OCI-LY1 (cell line): ENCODE measurements at regions not wholly inside any gene's neighbourhood (a gene's known extent, or its start where the extent isn't known, plus 50 kb on each side); places are given as distances from the start of the nearest gene placed in this dataset.

Experiments
- H2AFZ ChIP-seq: fragments of 200-600 bp; sonication (generic), shearing (Covaris generic); 2 replicates; pipeline ENCODE4 v1.6.0; 2014; ENCODE audit warnings: antibody characterized with exemption, mild to moderate bottlenecking, low read length
- H3F3A ChIP-seq: fragments of 200-600 bp; sonication (generic), shearing (Covaris generic); 2 replicates; pipeline ENCODE4 v1.6.0; 2014; ENCODE audit warnings: mild to moderate bottlenecking, antibody characterized with exemption, low read length, moderate library complexity; ENCODE audit not compliant: insufficient read depth
- H3K27ac ChIP-seq: fragments of 200-600 bp; sonication (generic); 2 replicates; pipeline ENCODE4 v1.5.1; 2014; ENCODE audit warnings: low read length, mixed run types, mild to moderate bottlenecking, low read depth; ENCODE audit not compliant: poor library complexity, severe bottlenecking
- H3K27me3 ChIP-seq: fragments of 200-600 bp; sonication (generic); 2 replicates; pipeline ENCODE4 v1.6.0; 2014; ENCODE audit warnings: antibody characterized with exemption, mild to moderate bottlenecking, low read length, moderate library complexity; ENCODE audit not compliant: insufficient read depth
- H3K36me3 ChIP-seq: fragments of 200-600 bp; sonication (generic); 2 replicates; pipeline ENCODE4 v1.6.1; 2014; ENCODE audit warnings: mild to moderate bottlenecking, antibody characterized with exemption, low read length, moderate library complexity, mixed read lengths; ENCODE audit not compliant: insufficient read depth
- H3K4me1 ChIP-seq: fragments of 200-600 bp; sonication (generic); 2 replicates; pipeline ENCODE4 v1.5.1; 2014; ENCODE audit warnings: mild to moderate bottlenecking, low read length, moderate library complexity; ENCODE audit not compliant: insufficient read depth, severe bottlenecking
- H3K4me2 ChIP-seq: fragments of 200-600 bp; sonication (generic), shearing (Covaris generic); 2 replicates; pipeline ENCODE4 v1.6.1; 2014; ENCODE audit warnings: low read length
- H3K4me3 ChIP-seq: fragments of 200-600 bp; sonication (generic); 2 replicates; pipeline ENCODE4 v1.5.1; 2014; ENCODE audit warnings: low read length, low read depth, mild to moderate bottlenecking, mixed read lengths; ENCODE audit not compliant: poor library complexity, severe bottlenecking
- H3K79me2 ChIP-seq: fragments of 200-600 bp; shearing (Covaris generic); 2 replicates; pipeline ENCODE4 v1.6.1; 2016; ENCODE audit warnings: mixed run types, low read length, mixed read lengths; ENCODE audit not compliant: insufficient read depth
- H3K9ac ChIP-seq: fragments of 200-600 bp; sonication (generic), shearing (Covaris generic); 2 replicates; pipeline ENCODE4 v1.6.1; 2014; ENCODE audit warnings: mild to moderate bottlenecking, low read length, mixed read lengths
- H3K9me2 ChIP-seq: fragments of 200-600 bp; sonication (generic), shearing (Covaris generic); 2 replicates; pipeline ENCODE4 v1.6.1; 2014; ENCODE audit warnings: low read depth, mild to moderate bottlenecking, low read length, mixed read lengths
- H3K9me3 ChIP-seq: fragments of 200-600 bp; shearing (Covaris generic); 2 replicates; pipeline ENCODE4 v1.6.1; 2014; ENCODE audit warnings: low read length, mixed read lengths
- H4K20me1 ChIP-seq: fragments of 200-600 bp; sonication (generic), shearing (Covaris generic); 2 replicates; pipeline ENCODE4 v1.6.0; 2016; ENCODE audit warnings: mild to moderate bottlenecking, low read length; ENCODE audit not compliant: insufficient read depth
- EZH2 ChIP-seq: fragments of 200-600 bp; sonication (generic), shearing (Covaris generic); IDR thresholded peaks from 2 replicates; pipeline ENCODE4 v1.8.0; 2017; ENCODE audit warnings: borderline replicate concordance, mixed run types, mild to moderate bottlenecking, antibody characterized with exemption, low read length, moderate library complexity, mixed read lengths
- TF ChIP-seq, protein P1 (sequence below): fragments of 200-600 bp; sonication (generic), shearing (Covaris generic); IDR thresholded peaks from 2 replicates; pipeline ENCODE4 v1.5.1; 2017; ENCODE audit warnings: mild to moderate bottlenecking, antibody characterized with exemption, low read length, moderate library complexity, mixed read lengths

- Histone ChIP-seq H4K20me1 (no peaks in the 10 kb centered on the region), H3F3A (no peaks in the 10 kb centered on the region), H3K4me1 (no peaks in the 10 kb centered on the region), H3K36me3 (no peaks in the 10 kb centered on the region), H3K27me3 (no peaks in the 10 kb centered on the region), H3K4me2 (no peak overlapping the region), H3K27ac (no peak overlapping the region), H2AFZ (no peak overlapping the region), H3K4me3 (no peak overlapping the region), H3K9me2 (no peaks in the 10 kb centered on the region; the same call in 1 of the 2 replicates), H3K79me2 (no peaks in the 10 kb centered on the region), H3K9me3 (no peaks in the 10 kb centered on the region), H3K9ac (no peak overlapping the region)
- TF ChIP-seq, protein P1, sequence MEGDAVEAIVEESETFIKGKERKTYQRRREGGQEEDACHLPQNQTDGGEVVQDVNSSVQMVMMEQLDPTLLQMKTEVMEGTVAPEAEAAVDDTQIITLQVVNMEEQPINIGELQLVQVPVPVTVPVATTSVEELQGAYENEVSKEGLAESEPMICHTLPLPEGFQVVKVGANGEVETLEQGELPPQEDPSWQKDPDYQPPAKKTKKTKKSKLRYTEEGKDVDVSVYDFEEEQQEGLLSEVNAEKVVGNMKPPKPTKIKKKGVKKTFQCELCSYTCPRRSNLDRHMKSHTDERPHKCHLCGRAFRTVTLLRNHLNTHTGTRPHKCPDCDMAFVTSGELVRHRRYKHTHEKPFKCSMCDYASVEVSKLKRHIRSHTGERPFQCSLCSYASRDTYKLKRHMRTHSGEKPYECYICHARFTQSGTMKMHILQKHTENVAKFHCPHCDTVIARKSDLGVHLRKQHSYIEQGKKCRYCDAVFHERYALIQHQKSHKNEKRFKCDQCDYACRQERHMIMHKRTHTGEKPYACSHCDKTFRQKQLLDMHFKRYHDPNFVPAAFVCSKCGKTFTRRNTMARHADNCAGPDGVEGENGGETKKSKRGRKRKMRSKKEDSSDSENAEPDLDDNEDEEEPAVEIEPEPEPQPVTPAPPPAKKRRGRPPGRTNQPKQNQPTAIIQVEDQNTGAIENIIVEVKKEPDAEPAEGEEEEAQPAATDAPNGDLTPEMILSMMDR = no peak
- no peak for TF ChIP-seq EZH2
Measured at GRCh38 chr3:165359005-165359404, 162.8 kb upstream of the SLITRK3 start.

GRCh38 chr3:165355316-165355715 lies 159.1 kb upstream of the SLITRK3 start:
- Histone ChIP-seq H3K9me2 (no peaks in the 10 kb centered on the region; the same call in 1 of the 2 replicates), H3K4me3 (no peak overlapping the region), H3K27me3 (no peaks in the 10 kb centered on the region), H3K4me1 (no peaks in the 10 kb centered on the region), H3K79me2 (no peaks in the 10 kb centered on the region), H3K9ac (no peak overlapping the region), H3K36me3 (no peaks in the 10 kb centered on the region), H3F3A (no peaks in the 10 kb centered on the region), H4K20me1 (no peaks in the 10 kb centered on the region), H3K27ac (no peak overlapping the region), H3K9me3 (no peaks in the 10 kb centered on the region), H2AFZ (no peak overlapping the region), H3K4me2 (no peak overlapping the region)
- TF ChIP-seq, protein P1 = no peak
- no peak for TF ChIP-seq EZH2

- Histone ChIP-seq H3K9me2 (no peaks in the 10 kb centered on the region), H2AFZ (no peak overlapping the region), H3K4me3 (no peak overlapping the region), H3K79me2 (no peaks in the 10 kb centered on the region), H4K20me1 (no peaks in the 10 kb centered on the region), H3F3A (no peaks in the 10 kb centered on the region), H3K4me2 (no peak overlapping the region), H3K27me3 (no peaks in the 10 kb centered on the region), H3K4me1 (no peaks in the 10 kb centered on the region), H3K9ac (no peak overlapping the region), H3K27ac (no peak overlapping the region), H3K36me3 (no peaks in the 10 kb centered on the region), H3K9me3 (no peaks in the 10 kb centered on the region)
- no peak for TF ChIP-seq EZH2
- TF ChIP-seq, protein P1 = no peak
Measured at GRCh38 chr3:165347526-165347925, 151.3 kb upstream of the SLITRK3 start.
